ENCODE measurements at regions not wholly inside any gene's neighbourhood (a gene's known extent, or its start where the extent isn't known, plus 50 kb on each side); places are given as distances from the start of the nearest gene placed in this dataset.

GRCh38 chr13:105037110-105037509 is 1498.4 kb downstream of the EFNB2 start:
- TF ChIP-seq ZNF274 (IDR thresholded peaks at IDR 0.05; ENCODE audit: low read depth, low read length), result no peak

DNA sequence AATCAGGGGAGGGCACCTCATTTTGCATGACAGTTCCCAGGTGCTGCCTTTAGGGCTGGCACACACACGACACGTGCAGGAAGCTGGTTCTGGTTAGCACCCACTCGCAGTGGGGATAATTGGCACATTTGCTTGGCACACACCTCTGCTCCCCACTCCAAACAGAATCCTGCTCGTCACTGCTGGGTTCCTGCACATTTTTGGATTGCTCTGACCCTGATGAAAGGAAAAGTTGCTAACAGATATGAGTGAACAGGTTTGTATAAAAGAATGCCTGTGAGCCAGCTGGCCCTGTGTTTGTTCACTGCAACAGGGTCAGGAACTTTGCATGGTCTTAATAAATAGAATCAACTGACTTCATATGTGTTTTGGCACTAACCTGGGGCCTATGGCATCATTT is 1500.4 kb downstream of the EFNB2 start:
- no peak for TF ChIP-seq ZNF274 (IDR thresholded peaks at IDR 0.05; ENCODE audit: low read depth, low read length)
- no peak overlapping the region for H3K4me3 ChIP-seq (ENCODE audit: low read length)

More at GRCh38 chr13:105037110-105037509, 1498.4 kb downstream of the EFNB2 start:
- H3K4me3 ChIP-seq (ENCODE audit: low read length), result no peak overlapping the region

DNA sequence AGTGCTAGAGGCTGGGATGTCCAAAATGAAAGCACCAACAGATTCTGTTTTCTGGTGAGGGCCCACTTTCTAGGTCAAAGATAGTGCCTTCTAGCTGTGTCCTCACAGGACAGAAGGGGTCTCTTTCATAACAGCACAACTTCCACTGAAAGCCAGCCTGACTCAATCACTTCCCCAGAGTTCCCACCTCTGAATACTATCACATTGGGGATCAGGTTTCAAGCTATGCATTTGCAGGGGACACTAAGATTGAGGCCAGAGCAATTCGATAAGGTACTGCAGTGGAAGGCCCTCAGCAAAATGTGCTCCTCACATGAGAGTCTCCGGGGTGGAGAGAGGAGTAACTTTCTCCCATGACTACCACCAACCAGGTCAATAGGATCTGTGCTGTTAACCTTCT is 1501.5 kb downstream of the EFNB2 start:
- TF ChIP-seq ZNF274 (IDR thresholded peaks at IDR 0.05; ENCODE audit: low read depth, low read length), result no peak

GRCh38 chr13:105031306-105031705 is 1504.2 kb downstream of the EFNB2 start:
- TF ChIP-seq ZNF274 (IDR thresholded peaks at IDR 0.05; ENCODE audit: low read depth, low read length), result no peak
- H3K4me3 ChIP-seq (ENCODE audit: low read length), result no peak overlapping the region

More for the DNA sequence above, 1501.5 kb downstream of the EFNB2 start:
- no peak overlapping the region for H3K4me3 ChIP-seq (ENCODE audit: low read length)

GRCh38 chr13:105030851-105031250 is 1504.6 kb downstream of the EFNB2 start:
- TF ChIP-seq ZNF274 (IDR thresholded peaks at IDR 0.05; ENCODE audit: low read depth, low read length), result no peak
- H3K4me3 ChIP-seq (ENCODE audit: low read length), result no peak overlapping the region

DNA sequence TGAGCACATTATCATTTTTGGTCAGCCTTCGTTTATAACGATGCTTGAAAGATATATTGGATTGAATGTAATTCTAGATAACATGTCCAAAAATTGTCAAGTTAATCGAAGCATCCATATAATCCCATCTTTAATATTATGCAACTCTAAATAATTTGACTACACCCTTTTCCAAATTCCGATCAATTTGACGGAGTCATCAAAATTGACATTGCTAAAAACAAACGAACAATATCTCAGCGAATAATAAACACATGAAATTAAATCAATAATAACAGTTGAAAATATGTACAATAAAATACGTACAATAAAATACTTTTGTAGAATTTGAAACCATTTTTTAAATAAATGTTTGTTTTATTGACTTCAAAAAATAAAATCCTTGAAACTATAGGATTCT is 1516.4 kb downstream of the EFNB2 start:
- no peak for TF ChIP-seq ZNF274 (IDR thresholded peaks at IDR 0.05; ENCODE audit: low read depth, low read length)
- no peak overlapping the region for H3K4me3 ChIP-seq (ENCODE audit: low read length)

DNA sequence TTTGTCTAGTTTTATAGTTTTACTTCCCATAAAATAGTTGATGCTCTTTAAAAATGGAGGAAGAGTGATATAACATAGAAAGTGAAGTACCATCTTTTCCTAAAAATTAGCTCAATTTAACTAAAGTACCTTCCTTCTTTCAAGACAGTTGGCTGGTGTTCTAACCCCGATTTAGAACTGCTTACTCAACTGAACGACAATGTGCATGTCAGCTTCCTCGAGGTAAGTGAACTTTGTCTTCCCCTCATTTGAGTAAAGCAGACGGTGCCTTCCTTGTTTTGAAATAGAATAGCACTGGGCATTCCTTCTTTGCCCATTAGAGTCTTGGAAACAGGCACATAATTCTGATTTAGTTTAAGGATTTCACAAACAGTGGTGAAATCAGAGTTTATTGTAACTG is 1519.2 kb downstream of the EFNB2 start:
- no peak for TF ChIP-seq ZNF274 (IDR thresholded peaks at IDR 0.05; ENCODE audit: low read depth, low read length)
- H3K4me3 ChIP-seq (ENCODE audit: low read length), result no peak overlapping the region

DNA sequence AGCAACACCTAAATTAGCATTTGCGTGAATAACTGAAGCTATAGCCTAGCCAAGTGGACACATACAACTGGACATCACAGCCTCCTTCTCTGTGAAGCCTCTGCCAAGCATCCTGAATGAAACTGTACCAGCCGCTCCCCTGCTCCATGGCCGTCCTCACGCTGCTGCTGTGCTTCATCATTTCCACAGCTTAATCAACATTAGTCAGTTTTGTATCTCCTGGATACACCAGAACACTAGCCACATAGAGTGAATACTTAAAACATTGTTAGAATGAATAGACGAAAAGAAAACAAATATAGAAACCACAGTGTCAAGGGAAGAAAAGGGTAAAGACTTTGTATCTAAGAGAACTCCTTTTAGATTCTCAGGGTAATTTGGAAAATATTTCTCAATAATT is 1526.9 kb downstream of the EFNB2 start:
- TF ChIP-seq ZNF274 (IDR thresholded peaks at IDR 0.05; ENCODE audit: low read depth, low read length), result no peak
- H3K4me3 ChIP-seq (ENCODE audit: low read length), result no peak overlapping the region

DNA sequence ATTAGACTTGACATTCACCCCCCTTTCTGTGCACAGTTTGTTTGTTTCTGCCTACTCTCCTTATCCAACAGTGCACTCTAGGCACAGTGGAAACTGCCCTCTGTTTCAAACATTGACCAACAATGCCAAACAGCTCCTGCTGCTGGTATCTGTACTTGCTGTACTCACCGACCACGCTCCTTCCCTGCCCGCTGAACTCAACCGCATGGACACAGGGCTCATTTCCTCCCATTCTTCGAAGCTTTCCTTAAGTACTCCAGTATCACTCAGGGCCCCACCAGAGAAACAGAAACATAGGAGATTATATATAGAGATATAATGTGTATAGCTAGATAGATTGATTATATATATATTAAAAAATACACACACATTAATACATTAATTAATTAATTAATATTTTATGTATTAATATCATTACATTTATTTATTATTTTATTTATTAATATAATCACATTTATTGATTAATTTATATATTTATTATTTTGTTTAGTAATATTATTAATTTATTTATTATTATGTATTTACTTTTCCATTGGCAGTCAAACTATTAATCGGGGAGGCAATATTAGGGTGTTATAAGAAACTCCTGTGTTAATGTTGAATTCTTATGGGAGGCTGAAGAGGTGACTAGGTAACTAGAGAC is 1528.2 kb downstream of the EFNB2 start:
- H3K4me3 ChIP-seq (ENCODE audit: low read length), result no peak overlapping the region
- TF ChIP-seq ZNF274 (IDR thresholded peaks at IDR 0.05; ENCODE audit: low read depth, low read length), result no peak

GRCh38 chr13:104996022-104996421 is 1539.4 kb downstream of the EFNB2 start:
- TF ChIP-seq ZNF274 (IDR thresholded peaks at IDR 0.05; ENCODE audit: low read depth, low read length), result no peak
- no peak overlapping the region for H3K4me3 ChIP-seq (ENCODE audit: low read length)

DNA sequence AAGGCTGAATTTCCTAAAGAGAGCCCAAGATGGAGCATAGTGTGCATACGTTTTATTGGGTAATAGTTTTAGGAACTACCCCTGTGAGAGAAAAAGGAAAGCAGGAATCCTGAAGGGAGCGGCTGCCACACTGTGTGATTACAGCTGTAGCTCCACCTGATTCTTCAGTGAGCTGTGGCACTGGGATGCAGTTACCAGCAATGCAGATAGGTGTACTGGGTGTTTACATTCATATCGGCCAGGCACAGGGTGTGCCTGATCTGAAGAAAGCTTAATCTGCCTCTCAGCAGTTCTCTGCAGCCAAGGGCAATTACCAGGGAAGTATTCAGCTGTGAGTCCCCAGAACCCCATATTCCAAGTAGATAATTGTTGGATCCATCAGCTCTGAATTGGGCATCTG is 1541.8 kb downstream of the EFNB2 start:
- no peak overlapping the region for H3K4me3 ChIP-seq (ENCODE audit: low read length)
- TF ChIP-seq ZNF274 (IDR thresholded peaks at IDR 0.05; ENCODE audit: low read depth, low read length), result no peak

DNA sequence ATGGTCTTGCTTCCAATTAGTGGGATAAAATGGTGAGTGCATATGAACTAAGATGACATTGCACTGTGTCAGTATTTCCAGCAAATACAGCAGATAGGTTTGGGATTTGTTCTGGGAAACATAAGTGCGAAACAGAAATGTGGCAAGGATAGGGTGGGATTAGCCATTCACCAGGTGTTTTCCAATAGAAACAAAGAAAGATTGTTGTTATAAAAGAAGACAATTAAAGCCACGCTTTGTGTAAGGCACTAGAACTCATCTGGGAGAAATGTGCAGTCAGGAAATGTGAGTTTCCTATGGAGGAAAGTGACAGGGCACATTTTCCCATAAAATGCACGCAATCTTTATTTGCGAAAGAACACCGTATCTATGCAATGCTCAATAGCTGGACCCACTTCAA is 1547.8 kb downstream of the EFNB2 start:
- TF ChIP-seq ZNF274 (IDR thresholded peaks at IDR 0.05; ENCODE audit: low read depth, low read length), result no peak
- no peak overlapping the region for H3K4me3 ChIP-seq (ENCODE audit: low read length)

DNA sequence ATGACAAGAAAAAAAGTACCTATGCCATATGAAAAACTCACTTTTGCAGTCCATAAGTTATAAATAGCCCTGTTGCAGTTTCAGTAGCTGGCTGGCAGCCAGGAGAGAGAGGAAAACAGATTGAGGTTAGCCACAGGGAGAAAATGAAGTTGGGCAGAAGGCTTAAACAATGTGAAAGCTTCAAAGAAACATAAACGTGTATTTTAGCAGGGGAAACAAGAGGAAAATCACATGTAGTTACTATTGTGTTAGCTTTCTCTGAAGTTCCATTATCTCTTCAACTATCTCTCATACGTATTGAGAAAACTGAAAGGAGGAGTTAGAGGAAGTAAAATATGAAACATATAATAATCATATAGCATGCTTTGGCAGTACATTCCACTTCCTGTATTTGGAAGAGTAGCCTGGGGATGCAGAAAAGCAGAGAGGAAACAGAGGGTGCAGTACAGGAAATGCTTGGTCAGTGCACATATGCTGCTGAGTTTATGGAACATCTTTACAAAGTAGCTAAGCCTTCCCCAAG is 1551.1 kb downstream of the EFNB2 start:
- H3K4me3 ChIP-seq (ENCODE audit: low read length), result no peak overlapping the region
- TF ChIP-seq ZNF274 (IDR thresholded peaks at IDR 0.05; ENCODE audit: low read depth, low read length), result no peak

DNA sequence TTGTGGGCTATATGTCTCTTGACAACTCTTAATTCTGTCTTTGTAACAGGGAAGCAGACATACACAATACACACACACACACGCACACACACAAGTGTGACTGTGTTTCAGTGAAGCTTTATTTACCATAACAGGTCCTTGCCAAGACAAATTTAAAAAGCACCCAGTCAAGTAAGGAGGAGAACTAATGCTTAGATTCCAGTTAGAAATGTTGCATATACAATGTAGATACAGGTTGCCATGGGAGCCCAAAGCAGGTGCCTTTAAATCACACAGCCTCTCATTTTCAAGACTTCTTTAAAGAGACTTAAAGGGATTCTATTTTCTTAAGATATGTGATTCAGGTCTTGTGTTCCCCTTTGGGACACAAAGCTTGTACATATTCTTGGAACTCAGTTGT is 1551.9 kb downstream of the EFNB2 start:
- no peak overlapping the region for H3K4me3 ChIP-seq (ENCODE audit: low read length)
- no peak for TF ChIP-seq ZNF274 (IDR thresholded peaks at IDR 0.05; ENCODE audit: low read depth, low read length)

GRCh38 chr13:104980586-104980985 is 1554.9 kb downstream of the EFNB2 start:
- no peak overlapping the region for H3K4me3 ChIP-seq (ENCODE audit: low read length)
- TF ChIP-seq ZNF274 (IDR thresholded peaks at IDR 0.05; ENCODE audit: low read depth, low read length), result no peak

Data from GM08714 (cell line).